CD4-positive, alpha-beta memory T cell (primary cell): ENCODE measurements at regions not wholly inside any gene's neighbourhood (a gene's known extent, or its start where the extent isn't known, plus 50 kb on each side); places are given as distances from the start of the nearest gene placed in this dataset.
"Not testable (repeated sequence)": the region's sequence is repeated elsewhere in the genome, so short reads cannot be mapped to it uniquely, and the experiment has no call there.

ENCODE experiments used
- CTCF ChIA-PET: fragments of 350-600 bp; sonication (Branson Sonifier 250); formaldehyde crosslinking; loops from one replicate; lab custom pipeline; 2021; ENCODE audit warnings: inconsistent platforms; ENCODE audit not compliant: partially characterized antibody; lab: Charles Lee
- POLR2A ChIA-PET: fragments of 350-600 bp; sonication (Branson Sonifier 250); formaldehyde crosslinking; loops from one replicate; lab custom pipeline; 2021; ENCODE audit not compliant: partially characterized antibody; lab: Charles Lee
- DNase-seq, 5 donors: peaks; one replicate each; pipeline versions ENCODE4 v3.0.0 to v3.0.0-alpha.2; 2020 to 2022; ENCODE audit warnings: mixed read lengths in 1 of 5
- H3K27ac ChIP-seq: one replicate; pipeline ENCODE4 v1.7.0; 2013; ENCODE audit warnings: low read depth, low read length
- H3K27me3 ChIP-seq: 2 replicates; pipeline ENCODE4 v1.7.0; 2013; ENCODE audit warnings: mild to moderate bottlenecking, low read length, moderate library complexity; ENCODE audit not compliant: insufficient read depth
- H3K36me3 ChIP-seq: 2 replicates; pipeline ENCODE4 v1.7.0; 2013; ENCODE audit warnings: mild to moderate bottlenecking, low read length, moderate library complexity; ENCODE audit not compliant: insufficient read depth
- H3K4me1 ChIP-seq: 2 replicates; pipeline ENCODE4 v1.7.0; 2013; ENCODE audit warnings: mild to moderate bottlenecking, low read length, moderate library complexity; ENCODE audit not compliant: insufficient read depth
- H3K4me3 ChIP-seq, 2 donors: one replicate each; pipeline ENCODE4 v1.7.0; 2013; ENCODE audit warnings: low read length in 2 of 2, mild to moderate bottlenecking in 1 of 2
- H3K9me3 ChIP-seq, 2 donors: one replicate each; pipeline ENCODE4 v1.7.0; 2013; ENCODE audit warnings: low read length in 2 of 2, control low read depth in 1 of 2; ENCODE audit not compliant: control insufficient read depth in 1 of 2
- H3K27ac Mint-ChIP-seq, 7 donors: one replicate each; pipeline ENCODE4 v1.8.0; 2020 to 2021; ENCODE audit warnings: mixed read lengths in 7 of 7, mild to moderate bottlenecking in 6 of 7, inconsistent platforms in 3 of 7, moderate library complexity in 3 of 7
- H3K27me3 Mint-ChIP-seq, 2 donors: one replicate each; pipeline ENCODE4 v1.8.0; 2020 to 2021; ENCODE audit warnings: mixed read lengths in 2 of 2
- H3K36me3 Mint-ChIP-seq, 2 donors: one replicate each; pipeline ENCODE4 v1.8.0; 2020 to 2021; ENCODE audit warnings: mixed read lengths in 2 of 2, inconsistent platforms in 1 of 2, mild to moderate bottlenecking in 1 of 2
- H3K4me1 Mint-ChIP-seq, 4 donors: one replicate each; pipeline ENCODE4 v1.8.0; 2020 to 2021; ENCODE audit warnings: mixed read lengths in 4 of 4, mild to moderate bottlenecking in 1 of 4
- H3K4me3 Mint-ChIP-seq, 8 donors: one replicate each; pipeline ENCODE4 v1.8.0; 2020 to 2021; ENCODE audit warnings: mixed read lengths in 8 of 8, mild to moderate bottlenecking in 7 of 8, moderate library complexity in 6 of 8, inconsistent platforms in 3 of 8
- H3K9me3 Mint-ChIP-seq, 8 donors: one replicate each; pipeline ENCODE4 v1.8.0; 2020 to 2021; ENCODE audit warnings: mixed read lengths in 8 of 8, mild to moderate bottlenecking in 5 of 8, inconsistent platforms in 3 of 8, moderate library complexity in 1 of 8
- intact Hi-C: fragments of 100-400 bp; cut with micrococcal nuclease; formaldehyde crosslinking; loops from one replicate; pipeline ENCODE4 v1.15.1; 2023

- no peaks in the 10 kb centered on the region for H3K36me3 Mint-ChIP-seq
- Histone ChIP-seq H3K9me3 (no peaks in the 10 kb centered on the region), H3K36me3 (no peaks in the 10 kb centered on the region), H3K4me3 (no peak overlapping the region), H3K4me1 (no peaks in the 10 kb centered on the region), H3K27ac (no peak overlapping the region), H3K27me3 (no peaks in the 10 kb centered on the region)
- intact Hi-C loops: no loop called here
- no peaks in the 10 kb centered on the region for H3K27me3 Mint-ChIP-seq
- H3K9me3 Mint-ChIP-seq: peaks cover 2 to 27% (median 21%) of the 10 kb centered on the region in 8 donors
- no peak overlapping the region for H3K27ac Mint-ChIP-seq
- ChIA-PET POLR2A (no interaction called here), CTCF (no interaction called here)
- no peak overlapping the region for H3K4me3 Mint-ChIP-seq
- no peaks in the 10 kb centered on the region for H3K4me1 Mint-ChIP-seq
- no peak for DNase-seq
Observed at GRCh38 chr9:83116026-83116425, 53.1 kb upstream of the RASEF start.

GRCh38 chr9:83113445-83113844 lies 50.5 kb upstream of the RASEF start:
- H3K27me3 ChIP-seq, POLR2A ChIA-PET, H3K9me3 ChIP-seq, H3K4me1 Mint-ChIP-seq, H3K4me1 ChIP-seq, H3K4me3 Mint-ChIP-seq, H3K27ac Mint-ChIP-seq, CTCF ChIA-PET, H3K36me3 ChIP-seq, H3K36me3 Mint-ChIP-seq, H3K27ac ChIP-seq, H3K27me3 Mint-ChIP-seq, H3K4me3 ChIP-seq, intact Hi-C loops, DNase-seq: not testable (repeated sequence)
- H3K9me3 Mint-ChIP-seq: peaks cover 2 to 30% (median 19%) of the 10 kb centered on the region in 8 donors
